ENCODE measurements at regions not wholly inside any gene's neighbourhood (a gene's known extent, or its start where the extent isn't known, plus 50 kb on each side); places are given as distances from the start of the nearest gene placed in this dataset.

GRCh38 chr4:23741681-23742191 is 148.1 kb downstream of the PPARGC1A start:
- DNase-seq (ENCODE audit: low read depth in 2 of 2): no peak

- no peak for DNase-seq (ENCODE audit: low read depth in 2 of 2)
These were observed 152.3 kb downstream of the PPARGC1A start for GRCh38 chr4:23737571-23737970.

GRCh38 chr4:23736466-23736865 is 153.4 kb downstream of the PPARGC1A start:
- no peak for DNase-seq (ENCODE audit: low read depth in 2 of 2)

- DNase-seq (ENCODE audit: low read depth in 2 of 2): no peak
These were observed 155.8 kb downstream of the PPARGC1A start for GRCh38 chr4:23734000-23734399.

DNA sequence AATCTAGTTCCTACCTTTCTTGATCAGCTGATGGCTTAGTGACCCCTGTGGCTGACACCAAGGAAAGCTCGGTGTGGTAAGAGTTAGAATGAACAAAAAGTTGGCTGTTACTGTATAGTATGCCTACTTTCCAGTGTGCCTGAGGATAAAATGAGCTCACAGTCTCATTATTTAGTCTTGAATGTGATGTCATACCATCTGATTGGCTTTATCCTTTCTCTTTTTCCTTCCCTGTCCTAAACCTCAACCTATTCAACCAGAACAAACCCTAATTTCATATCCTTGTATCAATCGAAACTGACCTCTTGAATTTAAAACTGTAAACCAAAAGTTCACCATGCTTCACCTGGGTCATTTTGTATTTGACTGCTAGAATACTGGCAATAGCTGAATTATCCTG is 156.4 kb downstream of the PPARGC1A start:
- DNase-seq (ENCODE audit: low read depth in 2 of 2): no peak

DNA sequence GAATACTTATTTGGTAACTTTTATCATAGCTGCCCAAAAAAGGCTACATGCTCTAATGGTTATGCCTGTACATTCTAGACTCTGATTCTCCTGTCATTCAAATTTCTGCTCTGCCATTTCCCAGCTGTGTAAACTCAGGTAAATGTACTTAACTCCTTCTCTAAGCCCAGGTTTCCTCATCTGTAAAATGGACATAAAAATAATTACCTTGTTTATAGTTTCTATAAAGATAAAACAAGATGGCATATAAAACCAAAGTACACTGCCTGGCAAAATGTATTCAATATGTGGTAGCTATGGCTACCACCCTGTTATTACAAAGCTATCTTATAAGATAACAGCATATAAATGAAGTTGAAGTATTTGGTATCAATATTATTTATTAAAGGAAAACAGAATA is 158.8 kb downstream of the PPARGC1A start:
- no peak for DNase-seq (ENCODE audit: low read depth in 2 of 2)

DNA sequence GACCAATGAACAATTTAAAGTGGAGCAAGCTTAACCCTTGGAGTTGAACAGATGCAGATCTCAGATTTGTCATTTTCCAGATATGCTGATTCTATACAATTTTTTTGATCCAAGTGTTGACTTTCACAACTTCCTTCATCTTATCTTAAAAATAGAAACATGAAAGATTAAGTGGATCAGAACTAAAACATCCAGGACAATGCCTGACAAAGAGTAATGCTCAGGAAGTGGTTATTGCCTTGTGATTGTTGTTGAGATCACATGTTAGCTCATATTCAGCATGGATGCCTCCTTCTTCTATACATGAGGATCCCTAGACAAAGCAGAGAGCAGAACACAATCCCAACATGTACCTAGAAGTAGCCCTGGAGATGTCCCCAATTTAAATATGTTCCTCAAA is 160.9 kb downstream of the PPARGC1A start:
- DNase-seq (ENCODE audit: low read depth in 2 of 2): no peak

GRCh38 chr4:23728393-23728792 is 161.5 kb downstream of the PPARGC1A start:
- DNase-seq (ENCODE audit: low read depth in 2 of 2): no peak

GRCh38 chr4:23720556-23720955 is 169.3 kb downstream of the PPARGC1A start:
- DNase-seq (ENCODE audit: low read depth in 2 of 2): no peak

DNA sequence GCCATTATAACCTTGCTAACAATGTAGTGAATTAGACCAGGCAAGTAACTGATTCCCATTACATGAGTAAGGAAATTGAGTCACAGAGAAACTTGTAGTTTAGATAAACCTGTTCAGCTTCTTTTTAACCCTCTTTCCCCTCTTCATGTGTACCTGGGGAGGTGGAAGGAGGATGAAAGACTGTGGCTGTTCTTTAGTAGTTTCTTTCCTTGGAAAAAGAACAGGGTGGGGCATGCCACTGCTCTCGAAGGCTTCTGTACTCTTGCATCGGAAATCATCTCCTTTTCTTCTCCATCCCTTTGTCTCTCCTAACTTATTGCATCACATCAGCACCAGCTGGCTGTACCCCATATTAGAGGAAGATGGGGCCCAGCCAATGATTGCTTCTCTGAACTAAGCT is 171.4 kb downstream of the PPARGC1A start:
- DNase-seq (ENCODE audit: low read depth in 2 of 2): no peak

GRCh38 chr4:23717528-23718248 is 172.2 kb downstream of the PPARGC1A start:
- no peak for DNase-seq (ENCODE audit: low read depth in 2 of 2)

GRCh38 chr4:23710298-23710697 is 179.5 kb downstream of the PPARGC1A start:
- DNase-seq (ENCODE audit: low read depth in 2 of 2): no peak

GRCh38 chr4:23707652-23708026 is 182.2 kb downstream of the PPARGC1A start:
- no peak for DNase-seq (ENCODE audit: low read depth in 2 of 2)

DNA sequence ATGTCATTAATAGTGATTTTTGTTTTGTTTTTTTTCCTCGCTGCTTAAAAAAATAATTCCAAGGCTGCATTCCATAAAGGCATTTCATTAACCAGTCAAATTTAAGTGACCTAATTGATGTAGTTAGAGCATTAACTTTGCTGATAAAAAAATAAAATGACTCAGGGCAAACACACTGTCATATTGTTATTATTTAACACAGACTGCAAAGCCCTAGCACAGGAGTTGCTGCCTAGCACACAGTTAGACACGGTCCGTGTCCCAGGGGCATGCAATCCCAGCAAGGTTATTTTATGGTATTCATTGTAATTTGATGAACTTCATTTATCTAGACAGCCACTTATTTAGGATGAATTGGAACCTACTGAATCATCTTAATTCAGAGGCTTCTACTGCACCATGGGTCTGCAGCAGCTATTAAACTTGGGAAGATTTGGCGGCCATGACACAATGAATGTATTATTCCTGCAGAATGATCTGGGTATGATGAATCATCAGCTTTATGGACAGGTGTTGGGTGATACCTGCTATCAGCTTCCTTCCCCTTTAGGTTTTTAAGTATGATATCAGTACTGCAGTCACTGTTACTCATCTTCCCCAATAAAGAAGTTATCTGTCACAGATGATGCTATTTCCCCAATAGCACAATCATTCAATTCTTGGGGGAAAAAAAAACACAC is 182.7 kb downstream of the PPARGC1A start:
- no peak for DNase-seq (ENCODE audit: low read depth in 2 of 2)

GRCh38 chr4:23700197-23700596 is 189.7 kb downstream of the PPARGC1A start:
- no peak for DNase-seq (ENCODE audit: low read depth in 2 of 2)

DNA sequence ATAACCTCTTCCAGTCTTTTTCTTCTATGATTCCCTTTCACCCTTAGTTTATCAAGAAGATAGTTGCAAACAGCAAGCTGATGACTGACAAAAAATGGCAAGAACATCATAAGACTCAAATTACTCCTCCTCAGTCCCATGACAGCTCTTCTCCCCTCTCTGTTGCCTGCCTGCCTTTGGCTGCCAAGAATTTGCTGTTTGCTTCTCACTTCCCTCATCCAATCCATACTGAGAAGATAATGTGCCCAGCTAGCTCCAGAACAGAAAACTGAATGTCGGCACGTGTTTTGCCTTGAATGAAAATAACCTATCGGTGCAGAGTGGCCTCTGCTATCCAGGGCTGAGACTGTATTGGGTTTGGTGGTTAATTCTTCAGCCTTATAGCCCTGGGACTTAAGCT is 192.1 kb downstream of the PPARGC1A start:
- DNase-seq (ENCODE audit: low read depth in 2 of 2): no peak

- DNase-seq (ENCODE audit: low read depth in 2 of 2): no peak
These were observed 192.8 kb downstream of the PPARGC1A start for GRCh38 chr4:23697001-23697528.

- DNase-seq (ENCODE audit: low read depth in 2 of 2): no peak
These were observed 203.5 kb downstream of the PPARGC1A start for GRCh38 chr4:23686169-23686897.

- no peak for DNase-seq (ENCODE audit: low read depth in 2 of 2)
These were observed 204.4 kb downstream of the PPARGC1A start for GRCh38 chr4:23685471-23685870.

GRCh38 chr4:23680671-23681518 is 209.0 kb downstream of the PPARGC1A start:
- DNase-seq (ENCODE audit: low read depth in 2 of 2): no peak

DNA sequence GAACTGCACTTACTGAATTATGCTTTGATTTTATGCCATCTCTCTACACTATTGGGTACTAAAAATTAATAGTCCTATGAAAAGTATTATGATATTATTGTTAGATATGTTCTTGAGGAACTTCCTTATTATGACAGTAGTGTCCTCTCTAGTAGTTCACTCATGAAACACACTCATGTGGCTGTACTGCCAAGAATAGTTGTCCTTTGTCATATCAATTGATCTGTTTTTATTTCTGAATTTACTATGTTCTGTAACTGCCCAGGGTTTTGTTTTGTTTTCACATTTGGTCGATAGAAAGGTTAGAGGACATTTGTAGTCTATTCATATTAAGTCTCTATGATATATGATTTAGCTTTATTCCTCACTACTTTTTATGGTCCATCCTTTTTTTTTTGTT is 215.2 kb downstream of the PPARGC1A start:
- DNase-seq (ENCODE audit: low read depth in 2 of 2): no peak

DNA sequence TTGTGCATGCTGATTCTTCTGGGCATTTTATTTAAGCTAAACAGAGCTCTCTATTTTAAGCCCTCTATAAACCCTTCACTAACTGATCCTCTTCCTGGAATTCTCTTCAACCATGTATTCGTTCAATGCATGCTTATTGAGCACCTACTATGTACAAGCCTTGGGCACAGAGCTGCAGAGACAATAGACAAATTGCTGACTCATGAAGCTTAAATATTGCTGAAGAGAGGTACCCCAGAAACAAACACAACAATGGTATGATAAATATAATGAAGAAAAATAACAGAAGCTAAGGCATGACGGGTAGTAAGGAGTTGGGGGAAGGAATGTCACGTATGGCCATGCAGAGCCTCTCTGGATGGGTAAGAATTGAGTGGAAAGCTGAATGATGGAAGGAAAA is 222.2 kb downstream of the PPARGC1A start:
- no peak for DNase-seq (ENCODE audit: low read depth in 2 of 2)

Data from activated CD8-positive, alpha-beta memory T cell treated with anti-CD3 and anti-CD28 coated beads for 4 hours (primary cell).